Peyer's patch (tissue), 4 donors: ENCODE measurements at regions not wholly inside any gene's neighbourhood (a gene's known extent, or its start where the extent isn't known, plus 50 kb on each side); places are given as distances from the start of the nearest gene placed in this dataset.

Source experiments
- DNase-seq, 3 donors: peaks; one replicate each; pipeline ENCODE4 v3.0.0-alpha.2; 2017 to 2019
- H3K27ac ChIP-seq, 4 donors: fragments of 200-600 bp; sonication (generic); one replicate each; pipeline ENCODE4 v1.5.1; 2016 to 2019
- H3K27me3 ChIP-seq, 2 donors: fragments of 200-600 bp; sonication (generic); one replicate each; pipeline ENCODE4 v1.5.1; 2019
- H3K36me3 ChIP-seq, 3 donors: fragments of 200-600 bp; sonication (generic); one replicate each; pipeline ENCODE4 v1.5.1; 2016 to 2019
- H3K4me1 ChIP-seq, 4 donors: fragments of 200-600 bp; sonication (generic); one replicate each; pipeline ENCODE4 v1.5.1; 2016 to 2019
- H3K4me3 ChIP-seq, 4 donors: fragments of 200-600 bp; sonication (generic); 1 replicate in 3 of 4; 2 replicates in 1 of 4; pipeline ENCODE4 v1.5.1; 2016 to 2019; ENCODE audit warnings: mild to moderate bottlenecking in 1 of 4
- H3K9me3 ChIP-seq, 4 donors: fragments of 200-600 bp; sonication (generic); one replicate each; pipeline ENCODE4 v1.5.1; 2016 to 2019; ENCODE audit warnings: mild to moderate bottlenecking in 1 of 4
- POLR2A ChIP-seq, 2 donors: fragments of 450-650 bp; IDR thresholded peaks; one replicate each; pipeline ENCODE4 v1.5.1; 2017; ENCODE audit warnings: antibody characterized with exemption in 2 of 2, mild to moderate bottlenecking in 2 of 2, moderate library complexity in 2 of 2
- TF ChIP-seq, protein P1 (sequence below), 6 experiments: fragments of 450-650 bp in 4 of 6; fragments of 200-600 bp in 2 of 6; sonication (generic) in 1 of 6; IDR thresholded peaks; one replicate each; pipeline ENCODE4 v1.5.1; 2017 to 2019; ENCODE audit warnings: antibody characterized with exemption in 6 of 6, mild to moderate bottlenecking in 3 of 6, moderate library complexity in 1 of 6

DNA sequence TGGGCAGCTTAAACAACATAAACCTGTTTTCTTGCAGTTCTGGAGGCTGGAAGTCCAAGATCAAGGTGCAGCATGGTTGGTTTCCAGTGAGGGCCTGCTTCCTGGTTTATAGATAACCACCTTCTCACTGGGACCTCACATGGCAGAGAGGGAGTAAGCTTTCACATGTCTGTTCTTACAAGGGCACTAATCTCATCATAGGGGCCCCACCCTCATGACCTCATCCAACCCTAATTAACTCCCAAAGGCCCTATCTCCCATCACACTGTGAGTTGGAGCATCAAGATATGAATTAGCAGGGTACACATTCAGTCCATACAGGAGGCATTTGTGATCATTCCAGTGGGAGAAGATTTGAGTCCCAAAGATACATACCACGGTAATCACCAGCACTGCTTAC, 50.5 kb upstream of the GRIN2A start:
- TF ChIP-seq, protein P1, sequence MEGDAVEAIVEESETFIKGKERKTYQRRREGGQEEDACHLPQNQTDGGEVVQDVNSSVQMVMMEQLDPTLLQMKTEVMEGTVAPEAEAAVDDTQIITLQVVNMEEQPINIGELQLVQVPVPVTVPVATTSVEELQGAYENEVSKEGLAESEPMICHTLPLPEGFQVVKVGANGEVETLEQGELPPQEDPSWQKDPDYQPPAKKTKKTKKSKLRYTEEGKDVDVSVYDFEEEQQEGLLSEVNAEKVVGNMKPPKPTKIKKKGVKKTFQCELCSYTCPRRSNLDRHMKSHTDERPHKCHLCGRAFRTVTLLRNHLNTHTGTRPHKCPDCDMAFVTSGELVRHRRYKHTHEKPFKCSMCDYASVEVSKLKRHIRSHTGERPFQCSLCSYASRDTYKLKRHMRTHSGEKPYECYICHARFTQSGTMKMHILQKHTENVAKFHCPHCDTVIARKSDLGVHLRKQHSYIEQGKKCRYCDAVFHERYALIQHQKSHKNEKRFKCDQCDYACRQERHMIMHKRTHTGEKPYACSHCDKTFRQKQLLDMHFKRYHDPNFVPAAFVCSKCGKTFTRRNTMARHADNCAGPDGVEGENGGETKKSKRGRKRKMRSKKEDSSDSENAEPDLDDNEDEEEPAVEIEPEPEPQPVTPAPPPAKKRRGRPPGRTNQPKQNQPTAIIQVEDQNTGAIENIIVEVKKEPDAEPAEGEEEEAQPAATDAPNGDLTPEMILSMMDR (IDR thresholded peaks at IDR 0.05) = no peak
- no peak for TF ChIP-seq POLR2A (IDR thresholded peaks at IDR 0.05)
- no peak overlapping the region for H3K4me3 ChIP-seq
- no peaks in the 10 kb centered on the region for H3K27me3 ChIP-seq
- DNase-seq = no peak
- no peak overlapping the region for H3K27ac ChIP-seq
- peaks cover 0 to 6% (median 2%) of the 10 kb centered on the region in 4 donors for H3K9me3 ChIP-seq
- H3K36me3 ChIP-seq = no peaks in the 10 kb centered on the region
- H3K4me1 ChIP-seq = no peaks in the 10 kb centered on the region

DNA sequence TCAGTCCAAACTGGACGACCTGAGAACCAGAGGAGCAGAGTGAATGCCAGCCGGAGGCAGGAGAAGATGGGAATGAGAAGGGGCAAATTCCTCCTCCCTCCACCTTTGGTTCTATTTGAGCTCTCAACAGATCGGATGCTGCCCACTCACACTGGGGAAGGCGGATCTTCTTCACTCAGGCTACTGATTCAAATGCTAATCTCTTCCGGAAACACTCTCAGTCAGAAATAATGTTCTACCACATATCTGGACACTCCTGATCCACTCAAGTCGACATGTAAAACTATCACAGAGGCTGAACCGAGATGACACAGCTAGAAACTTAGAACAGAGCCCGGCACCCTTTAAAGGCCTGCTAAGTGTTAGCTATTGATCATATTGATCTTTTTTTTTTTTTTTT, 57.4 kb upstream of the GRIN2A start:
- Histone ChIP-seq H3K27ac (no peak overlapping the region), H3K4me3 (no peak overlapping the region), H3K4me1 (no peaks in the 10 kb centered on the region), H3K36me3 (no peaks in the 10 kb centered on the region), H3K27me3 (no peaks in the 10 kb centered on the region), H3K9me3 (no peaks in the 10 kb centered on the region)
- no peak for TF ChIP-seq POLR2A (IDR thresholded peaks at IDR 0.05)
- TF ChIP-seq, protein P1 (IDR thresholded peaks at IDR 0.05) = no peak
- no peak for DNase-seq

DNA sequence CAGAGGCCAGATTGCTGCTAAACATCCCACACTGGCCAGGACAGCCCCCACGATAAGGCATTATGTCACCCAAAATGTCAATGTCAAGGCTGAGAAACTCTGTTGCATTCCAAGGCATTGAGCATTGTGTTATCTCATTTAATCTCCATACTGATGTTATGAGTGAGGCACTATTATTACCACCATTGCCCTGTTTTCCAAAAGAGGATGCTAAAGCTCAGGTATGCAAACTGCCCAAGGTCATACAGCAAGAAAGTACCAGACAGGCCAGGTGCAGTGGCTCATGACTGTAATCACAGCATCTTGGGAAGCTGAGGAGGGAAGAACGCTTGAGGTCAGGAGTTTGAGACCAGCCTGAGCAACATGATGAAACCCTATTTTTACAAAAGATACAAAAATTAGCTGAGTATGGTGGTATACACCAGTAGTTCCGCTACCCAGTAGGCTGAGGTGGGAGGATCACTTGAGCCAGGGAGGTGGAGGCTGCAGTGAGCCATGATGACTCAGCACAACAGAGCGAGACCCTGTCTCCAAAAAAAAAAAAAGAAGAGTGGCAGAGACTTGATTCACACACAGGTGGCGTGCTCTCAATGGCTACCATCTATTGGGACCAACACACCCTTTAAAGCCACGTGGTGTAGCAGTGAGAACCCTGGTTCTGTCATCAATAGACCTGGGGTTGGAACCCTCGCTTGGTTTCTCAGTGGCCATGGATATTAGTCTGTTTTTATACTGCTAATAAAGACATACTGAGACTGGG, 58.8 kb upstream of the GRIN2A start:
- Histone ChIP-seq H3K4me3 (no peak overlapping the region), H3K27me3 (no peaks in the 10 kb centered on the region), H3K36me3 (no peaks in the 10 kb centered on the region), H3K9me3 (no peaks in the 10 kb centered on the region), H3K4me1 (no peaks in the 10 kb centered on the region), H3K27ac (no peak overlapping the region)
- TF ChIP-seq, protein P1 (IDR thresholded peaks at IDR 0.05) = no peak
- no peak for TF ChIP-seq POLR2A (IDR thresholded peaks at IDR 0.05)
- DNase-seq = no peak

DNA sequence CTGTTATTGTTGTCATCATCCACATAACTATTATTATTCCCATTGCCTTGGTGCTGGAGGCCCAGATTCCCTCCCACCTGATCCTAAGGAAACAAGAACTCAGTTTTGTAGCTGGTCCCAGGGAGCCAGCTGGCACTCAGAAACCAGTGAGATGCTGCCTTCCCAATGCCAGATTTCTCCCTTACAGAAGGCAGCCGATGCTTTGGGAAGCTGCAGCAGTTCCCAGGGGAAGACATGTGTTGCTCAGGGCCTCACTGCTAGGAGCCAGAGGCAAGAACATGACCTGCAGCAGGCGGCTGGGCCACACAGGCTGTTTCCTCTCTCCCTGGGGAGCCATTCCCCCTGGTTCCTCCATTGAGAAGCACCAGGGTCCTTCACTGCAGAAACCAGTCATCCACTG, 59.9 kb upstream of the GRIN2A start:
- Histone ChIP-seq H3K36me3 (no peaks in the 10 kb centered on the region), H3K27me3 (no peaks in the 10 kb centered on the region), H3K27ac (no peak overlapping the region), H3K4me1 (no peaks in the 10 kb centered on the region), H3K4me3 (no peak overlapping the region), H3K9me3 (no peaks in the 10 kb centered on the region)
- no peak for DNase-seq
- TF ChIP-seq, protein P1 (IDR thresholded peaks at IDR 0.05) = no peak

DNA sequence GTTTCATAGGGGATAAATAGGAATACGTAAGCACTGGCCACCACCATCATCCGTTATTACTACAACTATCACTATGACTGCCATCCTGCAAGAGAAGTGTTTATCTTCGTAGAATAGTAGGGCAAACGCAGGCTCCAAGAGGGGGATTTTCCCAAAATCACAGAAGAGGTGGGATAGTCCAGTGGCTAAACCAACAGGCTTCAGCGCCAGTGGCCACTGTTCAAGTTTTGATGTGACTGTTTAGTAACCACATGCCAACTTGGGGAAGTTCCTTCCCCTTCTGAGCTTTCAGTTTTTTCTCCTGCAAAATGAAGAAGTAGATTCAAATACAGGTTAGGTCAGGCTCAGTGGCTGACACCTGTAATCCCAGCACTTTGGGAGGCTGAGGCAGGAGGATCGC, 60.7 kb upstream of the GRIN2A start:
- no peaks in the 10 kb centered on the region for H3K27me3 ChIP-seq
- no peaks in the 10 kb centered on the region for H3K4me1 ChIP-seq
- H3K27ac ChIP-seq = no peak overlapping the region
- no peaks in the 10 kb centered on the region for H3K9me3 ChIP-seq
- DNase-seq = no peak
- TF ChIP-seq POLR2A (IDR thresholded peaks at IDR 0.05) = no peak
- TF ChIP-seq, protein P1 (IDR thresholded peaks at IDR 0.05) = no peak
- no peak overlapping the region for H3K4me3 ChIP-seq
- no peaks in the 10 kb centered on the region for H3K36me3 ChIP-seq

DNA sequence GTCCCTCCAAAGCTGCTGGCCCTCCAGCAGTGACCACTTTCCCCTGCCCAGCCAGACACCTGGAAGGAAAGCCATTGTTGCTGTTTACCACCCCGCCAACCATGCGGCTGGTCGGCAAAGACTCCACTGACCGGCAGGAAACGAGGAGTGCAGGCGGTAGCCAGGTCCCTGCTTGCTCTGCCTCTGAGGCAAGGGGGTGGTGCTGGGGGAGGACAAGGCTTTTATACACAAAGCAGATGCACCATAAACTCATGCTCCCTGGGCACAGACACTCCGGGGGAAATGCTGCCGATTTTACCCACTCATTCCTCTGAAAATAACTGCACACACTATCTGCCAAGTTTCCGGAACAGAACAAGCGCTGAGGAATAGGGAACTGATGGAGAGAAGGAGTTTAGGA, 62.8 kb upstream of the GRIN2A start:
- no peak for DNase-seq
- no peaks in the 10 kb centered on the region for H3K27me3 ChIP-seq
- TF ChIP-seq, protein P1 (IDR thresholded peaks at IDR 0.05) = no peak
- no peak for TF ChIP-seq POLR2A (IDR thresholded peaks at IDR 0.05)
- H3K4me1 ChIP-seq = no peaks in the 10 kb centered on the region
- no peak overlapping the region for H3K4me3 ChIP-seq
- H3K9me3 ChIP-seq = no peaks in the 10 kb centered on the region
- no peak overlapping the region for H3K27ac ChIP-seq
- no peaks in the 10 kb centered on the region for H3K36me3 ChIP-seq
